ENCODE measurements at regions not wholly inside any gene's neighbourhood (a gene's known extent, or its start where the extent isn't known, plus 50 kb on each side); places are given as distances from the start of the nearest gene placed in this dataset.
"Not testable (repeated sequence)": the region's sequence is repeated elsewhere in the genome, so short reads cannot be mapped to it uniquely, and the experiment has no call there.

GRCh38 chr13:24995225-24995804 lies 100.6 kb upstream of the PABPC3 start:
- DNase-seq (ENCODE audit: low spot score) = peak; percentile 77

- peak; percentile 19 for DNase-seq (ENCODE audit: low spot score)
These were observed 98.5 kb upstream of the PABPC3 start for GRCh38 chr13:24997367-24997967.

- DNase-seq (ENCODE audit: low spot score) = no peak
These were observed 97.5 kb upstream of the PABPC3 start for GRCh38 chr13:24998433-24998832.

GRCh38 chr13:25001476-25002206 lies 94.3 kb upstream of the PABPC3 start:
- DNase-seq (ENCODE audit: low spot score) = no peak

GRCh38 chr13:25002311-25002710 lies 93.6 kb upstream of the PABPC3 start:
- peak; percentile 39 for DNase-seq (ENCODE audit: low spot score)

GRCh38 chr13:25004489-25004888 lies 91.4 kb upstream of the PABPC3 start:
- not testable (repeated sequence) for DNase-seq (ENCODE audit: low spot score)

- peak; percentile 38 for DNase-seq (ENCODE audit: low spot score)
These were observed 90.9 kb upstream of the PABPC3 start for GRCh38 chr13:25005050-25005497.

- not testable (repeated sequence) for DNase-seq (ENCODE audit: low spot score)
These were observed 88.5 kb upstream of the PABPC3 start for GRCh38 chr13:25007389-25007788.

- DNase-seq (ENCODE audit: low spot score) = not testable (repeated sequence)
These were observed 81.5 kb upstream of the PABPC3 start for GRCh38 chr13:25014398-25014973.

- DNase-seq (ENCODE audit: low spot score) = not testable (repeated sequence)
These were observed 78.8 kb upstream of the PABPC3 start for GRCh38 chr13:25017176-25017575.

- not testable (repeated sequence) for DNase-seq (ENCODE audit: low spot score)
These were observed 77.9 kb upstream of the PABPC3 start for GRCh38 chr13:25017808-25018728.

GRCh38 chr13:25018729-25019115 lies 77.2 kb upstream of the PABPC3 start:
- no peak for DNase-seq (ENCODE audit: low spot score)

- DNase-seq (ENCODE audit: low spot score) = not testable (repeated sequence)
These were observed 76.2 kb upstream of the PABPC3 start for GRCh38 chr13:25019741-25020140.

- no peak for DNase-seq (ENCODE audit: low spot score)
These were observed 71.8 kb upstream of the PABPC3 start for GRCh38 chr13:25024175-25024574.

- DNase-seq (ENCODE audit: low spot score) = no peak
These were observed 63.8 kb upstream of the PABPC3 start for GRCh38 chr13:25032160-25032559.

- DNase-seq (ENCODE audit: low spot score) = no peak
These were observed 61.8 kb upstream of the PABPC3 start for GRCh38 chr13:25034173-25034572.

GRCh38 chr13:25037057-25037813 lies 58.7 kb upstream of the PABPC3 start:
- peak; percentile 67 for DNase-seq (ENCODE audit: low spot score)

- DNase-seq (ENCODE audit: low spot score) = no peak
These were observed 53.6 kb upstream of the PABPC3 start for GRCh38 chr13:25042151-25042865.

- no peak for DNase-seq (ENCODE audit: low spot score)
These were observed 51.9 kb upstream of the PABPC3 start for GRCh38 chr13:25044071-25044470.

Data from AG20443 (cell line).